ENCODE measurements at regions not wholly inside any gene's neighbourhood (a gene's known extent, or its start where the extent isn't known, plus 50 kb on each side); places are given as distances from the start of the nearest gene placed in this dataset.

GRCh38 chr22:49253656-49254055 lies 574.0 kb downstream of the BRD1 start:
- TF ChIP-seq JUND (IDR thresholded peaks at IDR 0.05; ENCODE audit: low read depth): no peak
- DNase-seq (ENCODE audit: low read depth in 1 of 2, low spot score in 1 of 2): no peak
- in situ Hi-C loops (cut with HindIII; ENCODE audit: low pct_unique_long_range_greater_than_20kb, low sequenced_read_pairs): no loop called here

GRCh38 chr22:49251371-49251770 lies 576.3 kb downstream of the BRD1 start:
- in situ Hi-C loops (cut with HindIII; ENCODE audit: low pct_unique_long_range_greater_than_20kb, low sequenced_read_pairs): no loop called here
- DNase-seq (ENCODE audit: low read depth in 1 of 2, low spot score in 1 of 2): no peak
- TF ChIP-seq JUND (IDR thresholded peaks at IDR 0.05; ENCODE audit: low read depth): no peak

- no peak for DNase-seq (ENCODE audit: low read depth in 1 of 2, low spot score in 1 of 2)
- in situ Hi-C loops (cut with HindIII; ENCODE audit: low pct_unique_long_range_greater_than_20kb, low sequenced_read_pairs): no loop called here
- TF ChIP-seq JUND (IDR thresholded peaks at IDR 0.05; ENCODE audit: low read depth): no peak
These were observed 580.3 kb downstream of the BRD1 start for GRCh38 chr22:49247194-49247924.

GRCh38 chr22:49244466-49245420 lies 582.9 kb downstream of the BRD1 start:
- TF ChIP-seq JUND (IDR thresholded peaks at IDR 0.05; ENCODE audit: low read depth): no peak
- no peak for DNase-seq (ENCODE audit: low read depth in 1 of 2, low spot score in 1 of 2)

GRCh38 chr22:49243965-49244364 lies 583.7 kb downstream of the BRD1 start:
- in situ Hi-C loops (cut with HindIII; ENCODE audit: low pct_unique_long_range_greater_than_20kb, low sequenced_read_pairs): no loop called here
- no peak for TF ChIP-seq JUND (IDR thresholded peaks at IDR 0.05; ENCODE audit: low read depth)
- no peak for DNase-seq (ENCODE audit: low read depth in 1 of 2, low spot score in 1 of 2)

More at GRCh38 chr22:49244466-49245420, 582.9 kb downstream of the BRD1 start:
- in situ Hi-C loops (cut with HindIII; ENCODE audit: low pct_unique_long_range_greater_than_20kb, low sequenced_read_pairs): no loop called here

- in situ Hi-C loops (cut with HindIII; ENCODE audit: low pct_unique_long_range_greater_than_20kb, low sequenced_read_pairs): no loop called here
- DNase-seq (ENCODE audit: low read depth in 1 of 2, low spot score in 1 of 2): no peak
- TF ChIP-seq JUND (IDR thresholded peaks at IDR 0.05; ENCODE audit: low read depth): no peak
These were observed 584.3 kb downstream of the BRD1 start for GRCh38 chr22:49243335-49243734.

GRCh38 chr22:49242480-49242879 lies 585.2 kb downstream of the BRD1 start:
- no peak for DNase-seq (ENCODE audit: low read depth in 1 of 2, low spot score in 1 of 2)
- no peak for TF ChIP-seq JUND (IDR thresholded peaks at IDR 0.05; ENCODE audit: low read depth)
- in situ Hi-C loops (cut with HindIII; ENCODE audit: low pct_unique_long_range_greater_than_20kb, low sequenced_read_pairs): no loop called here

- no peak for TF ChIP-seq JUND (IDR thresholded peaks at IDR 0.05; ENCODE audit: low read depth)
- in situ Hi-C loops (cut with HindIII; ENCODE audit: low pct_unique_long_range_greater_than_20kb, low sequenced_read_pairs): no loop called here
- no peak for DNase-seq (ENCODE audit: low read depth in 1 of 2, low spot score in 1 of 2)
These were observed 586.4 kb downstream of the BRD1 start for GRCh38 chr22:49241174-49241851.

GRCh38 chr22:49240472-49240871 lies 587.2 kb downstream of the BRD1 start:
- DNase-seq (ENCODE audit: low read depth in 1 of 2, low spot score in 1 of 2): no peak
- no peak for TF ChIP-seq JUND (IDR thresholded peaks at IDR 0.05; ENCODE audit: low read depth)
- in situ Hi-C loops (cut with HindIII; ENCODE audit: low pct_unique_long_range_greater_than_20kb, low sequenced_read_pairs): no loop called here

GRCh38 chr22:49240016-49240380 lies 587.7 kb downstream of the BRD1 start:
- no peak for TF ChIP-seq JUND (IDR thresholded peaks at IDR 0.05; ENCODE audit: low read depth)
- no peak for DNase-seq (ENCODE audit: low read depth in 1 of 2, low spot score in 1 of 2)
- in situ Hi-C loops (cut with HindIII; ENCODE audit: low pct_unique_long_range_greater_than_20kb, low sequenced_read_pairs): no loop called here

- no peak for DNase-seq (ENCODE audit: low read depth in 1 of 2, low spot score in 1 of 2)
- TF ChIP-seq JUND (IDR thresholded peaks at IDR 0.05; ENCODE audit: low read depth): no peak
- in situ Hi-C loops (cut with HindIII; ENCODE audit: low pct_unique_long_range_greater_than_20kb, low sequenced_read_pairs): no loop called here
These were observed 588.2 kb downstream of the BRD1 start for GRCh38 chr22:49239264-49240015.
